ENCODE measurements at regions not wholly inside any gene's neighbourhood (a gene's known extent, or its start where the extent isn't known, plus 50 kb on each side); places are given as distances from the start of the nearest gene placed in this dataset.
"Not testable (repeated sequence)": the region's sequence is repeated elsewhere in the genome, so short reads cannot be mapped to it uniquely, and the experiment has no call there.

GRCh38 chr13:68948586-68948985 is 1159.0 kb upstream of the ATXN8OS start:
- no peak for DNase-seq (ENCODE audit: low read depth)

- DNase-seq (ENCODE audit: low read depth), result no peak
Observed at GRCh38 chr13:68944272-68944671, 1163.4 kb upstream of the ATXN8OS start.

- no peak for DNase-seq (ENCODE audit: low read depth)
Observed at GRCh38 chr13:68940049-68940448, 1167.6 kb upstream of the ATXN8OS start.

- DNase-seq (ENCODE audit: low read depth), result no peak
Observed at GRCh38 chr13:68938639-68939038, 1169.0 kb upstream of the ATXN8OS start.

GRCh38 chr13:68929075-68929745 is 1178.4 kb upstream of the ATXN8OS start:
- DNase-seq (ENCODE audit: low read depth), result no peak

GRCh38 chr13:68927387-68928026 is 1180.1 kb upstream of the ATXN8OS start:
- DNase-seq (ENCODE audit: low read depth), result no peak

GRCh38 chr13:68923995-68924394 is 1183.6 kb upstream of the ATXN8OS start:
- no peak for DNase-seq (ENCODE audit: low read depth)

- no peak for DNase-seq (ENCODE audit: low read depth)
Observed at GRCh38 chr13:68908879-68909278, 1198.7 kb upstream of the ATXN8OS start.

GRCh38 chr13:68905186-68905585 is 1202.4 kb upstream of the ATXN8OS start:
- DNase-seq (ENCODE audit: low read depth), result no peak

GRCh38 chr13:68897331-68897928 is 1210.2 kb upstream of the ATXN8OS start:
- no peak for DNase-seq (ENCODE audit: low read depth)

GRCh38 chr13:68895696-68896095 is 1211.9 kb upstream of the ATXN8OS start:
- no peak for DNase-seq (ENCODE audit: low read depth)

- DNase-seq (ENCODE audit: low read depth), result not testable (repeated sequence)
Observed at GRCh38 chr13:68893721-68894120, 1213.9 kb upstream of the ATXN8OS start.

- not testable (repeated sequence) for DNase-seq (ENCODE audit: low read depth)
Observed at GRCh38 chr13:68892596-68892995, 1215.0 kb upstream of the ATXN8OS start.

GRCh38 chr13:68890101-68890500 is 1217.5 kb upstream of the ATXN8OS start:
- not testable (repeated sequence) for DNase-seq (ENCODE audit: low read depth)

GRCh38 chr13:68888832-68889231 is 1218.8 kb upstream of the ATXN8OS start:
- no peak for DNase-seq (ENCODE audit: low read depth)

- DNase-seq (ENCODE audit: low read depth), result no peak
Observed at GRCh38 chr13:68872338-68872737, 1235.3 kb upstream of the ATXN8OS start.

- no peak for DNase-seq (ENCODE audit: low read depth)
Observed at GRCh38 chr13:68851026-68851425, 1256.6 kb upstream of the ATXN8OS start.

- DNase-seq (ENCODE audit: low read depth), result no peak
Observed at GRCh38 chr13:68850160-68850559, 1257.5 kb upstream of the ATXN8OS start.

GRCh38 chr13:68846663-68847062 is 1261.0 kb upstream of the ATXN8OS start:
- no peak for DNase-seq (ENCODE audit: low read depth)

- DNase-seq (ENCODE audit: low read depth), result no peak
Observed at GRCh38 chr13:68834375-68834774, 1273.3 kb upstream of the ATXN8OS start.

GRCh38 chr13:68816715-68817114 is 1290.9 kb upstream of the ATXN8OS start:
- no peak for DNase-seq (ENCODE audit: low read depth)

- DNase-seq (ENCODE audit: low read depth), result no peak
Observed at GRCh38 chr13:68813180-68813796, 1294.3 kb upstream of the ATXN8OS start.

- no peak for DNase-seq (ENCODE audit: low read depth)
Observed at GRCh38 chr13:68810660-68811059, 1297.0 kb upstream of the ATXN8OS start.

All from GM04503 (cell line).